ENCODE measurements at regions not wholly inside any gene's neighbourhood (a gene's known extent, or its start where the extent isn't known, plus 50 kb on each side); places are given as distances from the start of the nearest gene placed in this dataset.

GRCh38 chrX:26375346-26375745 lies 159.4 kb downstream of the MAGEB5 start:
- DNase-seq (ENCODE audit: low read depth), result no peak

GRCh38 chrX:26373829-26374228 lies 157.9 kb downstream of the MAGEB5 start:
- DNase-seq (ENCODE audit: low read depth), result no peak

- DNase-seq (ENCODE audit: low read depth), result no peak
These were observed 137.0 kb downstream of the MAGEB5 start for GRCh38 chrX:26352891-26353430.

- DNase-seq (ENCODE audit: low read depth), result no peak
These were observed 131.2 kb downstream of the MAGEB5 start for GRCh38 chrX:26347171-26347570.

DNA sequence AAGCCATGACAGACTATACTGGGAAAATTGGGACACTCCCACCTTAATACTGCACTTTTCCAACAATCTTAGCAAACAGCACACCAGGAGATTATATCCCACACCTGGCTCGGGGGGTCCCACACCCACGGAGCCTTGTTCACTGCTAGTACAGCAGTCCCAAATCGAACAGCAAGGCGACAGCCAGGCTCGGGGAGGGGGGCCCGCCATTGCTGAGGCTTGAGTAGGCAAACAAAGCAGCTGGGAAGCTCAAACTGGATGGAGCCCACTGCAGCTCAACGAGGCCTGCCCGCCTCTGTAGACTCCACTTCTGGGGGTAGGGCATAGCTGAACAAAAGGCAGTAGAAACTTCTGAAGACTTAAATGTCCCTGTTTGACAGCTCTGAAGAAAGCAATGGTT lies 118.3 kb downstream of the MAGEB5 start:
- no peak for DNase-seq (ENCODE audit: low read depth)

DNA sequence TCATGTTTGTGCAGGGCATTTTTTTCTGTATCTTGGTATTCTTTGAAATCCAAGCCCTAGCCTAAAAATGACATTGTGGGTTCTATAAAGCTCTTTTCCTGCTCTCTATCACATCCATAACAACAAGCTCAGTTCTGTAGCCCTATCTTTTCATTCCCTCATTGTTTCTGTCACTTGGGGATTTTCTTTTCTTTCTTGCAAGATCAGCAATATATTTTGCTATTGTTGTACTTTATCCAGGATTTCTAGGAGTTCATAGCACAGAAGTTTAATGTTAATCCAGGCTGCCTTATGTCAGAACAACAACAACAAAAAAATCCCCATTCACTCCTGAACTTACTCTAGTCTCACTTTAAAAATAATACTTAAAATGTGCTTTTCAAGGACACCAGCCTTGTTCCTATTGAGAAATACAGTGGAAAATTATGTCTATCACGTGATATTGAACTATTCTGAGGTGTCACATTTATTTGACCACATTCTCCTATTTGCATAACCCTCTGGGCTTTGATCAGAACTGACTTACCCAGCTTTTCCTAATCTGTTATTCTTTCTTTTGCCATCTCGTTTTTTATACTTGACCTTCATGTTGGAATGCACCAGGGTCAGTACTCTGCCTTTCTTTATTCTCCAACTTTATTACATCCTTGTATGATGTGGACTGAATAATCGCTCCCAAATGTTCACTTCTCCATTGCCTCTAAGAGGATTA lies 112.8 kb downstream of the MAGEB5 start:
- DNase-seq (ENCODE audit: low read depth), result no peak

DNA sequence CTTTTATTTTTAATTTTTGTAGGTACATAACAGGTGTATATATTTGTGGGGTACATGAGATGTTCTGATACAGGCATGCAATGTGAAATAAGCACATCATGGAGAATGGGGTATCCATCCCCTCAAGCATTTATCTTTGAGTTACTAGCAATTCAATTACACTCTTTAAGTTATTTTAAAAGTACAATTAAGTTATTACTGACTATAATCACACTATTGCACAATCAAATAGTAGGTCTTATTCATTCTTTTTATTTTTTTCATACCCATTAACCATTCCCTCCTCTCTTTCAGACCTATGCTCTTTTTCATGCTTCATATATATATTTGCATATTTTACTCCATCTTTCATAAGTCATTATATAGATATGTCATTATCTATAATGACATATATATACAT lies 93.3 kb downstream of the MAGEB5 start:
- no peak for DNase-seq (ENCODE audit: low read depth)

GRCh38 chrX:26295425-26295824 lies 79.5 kb downstream of the MAGEB5 start:
- DNase-seq (ENCODE audit: low read depth), result no peak

GRCh38 chrX:26286836-26287235 lies 70.9 kb downstream of the MAGEB5 start:
- DNase-seq (ENCODE audit: low read depth), result no peak
